ENCODE measurements at regions not wholly inside any gene's neighbourhood (a gene's known extent, or its start where the extent isn't known, plus 50 kb on each side); places are given as distances from the start of the nearest gene placed in this dataset.
"Not testable (repeated sequence)": the region's sequence is repeated elsewhere in the genome, so short reads cannot be mapped to it uniquely, and the experiment has no call there.

DNA sequence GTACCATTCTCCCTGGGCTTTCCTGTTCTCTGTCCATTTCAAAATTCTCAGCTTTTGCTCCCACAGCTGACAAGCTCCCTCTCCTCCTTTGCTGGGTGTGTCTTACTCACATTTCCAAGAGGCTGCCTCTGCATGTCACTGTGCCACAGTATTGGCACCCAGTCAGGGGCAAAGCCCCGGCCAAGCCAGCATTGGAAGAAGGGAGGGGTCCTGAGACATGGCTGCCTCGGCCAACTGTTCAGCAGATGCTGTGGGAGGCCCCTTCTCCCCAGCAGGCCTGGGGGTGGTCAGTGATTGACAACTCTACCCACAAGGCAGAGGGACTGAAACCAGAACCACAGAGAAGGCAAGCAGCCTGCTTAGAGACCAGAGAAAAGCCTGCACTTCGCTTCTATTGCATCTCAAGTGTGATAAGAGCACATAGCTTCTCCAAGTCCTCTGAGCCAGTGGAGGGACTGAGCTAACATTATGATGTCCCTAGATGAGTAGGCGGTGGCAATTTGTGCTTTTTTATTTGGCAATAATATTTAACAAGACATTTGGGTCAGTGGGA is 294.1 kb downstream of the SIPA1L2 start:
- TF ChIP-seq EP300 (IDR thresholded peaks at IDR 0.05), result no peak
- TF ChIP-seq, protein P1, sequence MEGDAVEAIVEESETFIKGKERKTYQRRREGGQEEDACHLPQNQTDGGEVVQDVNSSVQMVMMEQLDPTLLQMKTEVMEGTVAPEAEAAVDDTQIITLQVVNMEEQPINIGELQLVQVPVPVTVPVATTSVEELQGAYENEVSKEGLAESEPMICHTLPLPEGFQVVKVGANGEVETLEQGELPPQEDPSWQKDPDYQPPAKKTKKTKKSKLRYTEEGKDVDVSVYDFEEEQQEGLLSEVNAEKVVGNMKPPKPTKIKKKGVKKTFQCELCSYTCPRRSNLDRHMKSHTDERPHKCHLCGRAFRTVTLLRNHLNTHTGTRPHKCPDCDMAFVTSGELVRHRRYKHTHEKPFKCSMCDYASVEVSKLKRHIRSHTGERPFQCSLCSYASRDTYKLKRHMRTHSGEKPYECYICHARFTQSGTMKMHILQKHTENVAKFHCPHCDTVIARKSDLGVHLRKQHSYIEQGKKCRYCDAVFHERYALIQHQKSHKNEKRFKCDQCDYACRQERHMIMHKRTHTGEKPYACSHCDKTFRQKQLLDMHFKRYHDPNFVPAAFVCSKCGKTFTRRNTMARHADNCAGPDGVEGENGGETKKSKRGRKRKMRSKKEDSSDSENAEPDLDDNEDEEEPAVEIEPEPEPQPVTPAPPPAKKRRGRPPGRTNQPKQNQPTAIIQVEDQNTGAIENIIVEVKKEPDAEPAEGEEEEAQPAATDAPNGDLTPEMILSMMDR (IDR thresholded peaks at IDR 0.05), result no peak
- TF ChIP-seq POLR2A (IDR thresholded peaks at IDR 0.05), result no peak
- TF ChIP-seq POLR2AphosphoS5 (IDR thresholded peaks at IDR 0.05), result no peak
- 55% methylated on average over 4 of the region's 4 CpGs for WGBS
- Histone ChIP-seq H3K9me3 (no peaks in the 10 kb centered on the region), H3K4me3 (no peak overlapping the region), H3K4me1 (peaks cover 21% of the 10 kb centered on the region), H3K27me3 (no peaks in the 10 kb centered on the region), H3K27ac (no peak overlapping the region), H3K36me3 (no peaks in the 10 kb centered on the region)
- DNase-seq (ENCODE audit: low spot score in 2 of 2), result no peak

DNA sequence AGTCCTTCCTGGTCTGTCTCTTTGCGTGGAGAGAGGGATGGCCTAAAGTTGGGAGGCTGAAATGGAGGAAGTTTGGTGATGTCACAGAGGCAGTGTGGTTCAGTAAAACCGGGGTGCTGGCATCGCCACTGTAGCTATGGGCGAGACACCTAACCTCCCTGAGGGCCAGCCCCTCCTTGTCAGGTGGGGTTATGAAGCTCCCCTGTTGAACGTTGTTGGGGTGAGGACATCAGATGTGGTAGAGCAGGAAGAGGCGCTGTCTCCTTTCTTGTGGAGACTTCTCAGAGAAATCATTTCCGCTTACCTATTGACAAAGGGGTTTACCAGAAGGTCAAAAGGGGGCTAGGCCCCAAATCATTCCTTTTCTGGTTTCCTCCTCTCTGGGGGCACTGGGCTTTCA is 294.7 kb downstream of the SIPA1L2 start:
- Histone ChIP-seq H3K4me3 (no peak overlapping the region), H3K36me3 (no peaks in the 10 kb centered on the region), H3K27ac (no peak overlapping the region), H3K9me3 (no peaks in the 10 kb centered on the region), H3K27me3 (no peaks in the 10 kb centered on the region), H3K4me1 (peaks cover 25% of the 10 kb centered on the region)
- no peak for TF ChIP-seq POLR2AphosphoS5 (IDR thresholded peaks at IDR 0.05)
- no peak for TF ChIP-seq POLR2A (IDR thresholded peaks at IDR 0.05)
- TF ChIP-seq EP300 (IDR thresholded peaks at IDR 0.05), result no peak
- TF ChIP-seq, protein P1 (IDR thresholded peaks at IDR 0.05), result no peak
- WGBS, result 76% methylated on average over 7 of the region's 7 CpGs
- DNase-seq (ENCODE audit: low spot score in 2 of 2), result no peak

DNA sequence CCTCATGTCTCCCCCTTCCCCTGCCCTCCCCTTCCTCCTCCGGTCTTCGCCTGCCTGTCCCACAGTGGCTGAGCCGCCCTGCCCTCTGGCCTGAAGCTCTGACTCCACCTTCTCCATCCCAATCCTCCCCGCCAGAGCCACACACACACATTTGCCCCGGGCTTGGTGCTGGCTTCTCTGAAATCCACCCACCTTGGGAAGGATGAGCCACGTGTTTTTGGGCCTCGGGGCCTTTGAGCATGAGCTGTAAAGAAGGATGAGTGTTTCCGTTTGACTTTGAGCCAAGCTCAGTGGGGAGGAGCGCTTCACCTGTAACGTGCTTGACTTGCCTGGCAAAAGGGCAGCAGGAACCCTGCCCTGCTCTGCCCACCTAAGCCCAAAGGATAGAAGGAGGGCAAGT is 295.1 kb downstream of the SIPA1L2 start:
- no peaks in the 10 kb centered on the region for H3K36me3 ChIP-seq
- WGBS, result 46% methylated on average over 10 of the region's 10 CpGs
- DNase-seq (ENCODE audit: low spot score in 2 of 2), result no peak

DNA sequence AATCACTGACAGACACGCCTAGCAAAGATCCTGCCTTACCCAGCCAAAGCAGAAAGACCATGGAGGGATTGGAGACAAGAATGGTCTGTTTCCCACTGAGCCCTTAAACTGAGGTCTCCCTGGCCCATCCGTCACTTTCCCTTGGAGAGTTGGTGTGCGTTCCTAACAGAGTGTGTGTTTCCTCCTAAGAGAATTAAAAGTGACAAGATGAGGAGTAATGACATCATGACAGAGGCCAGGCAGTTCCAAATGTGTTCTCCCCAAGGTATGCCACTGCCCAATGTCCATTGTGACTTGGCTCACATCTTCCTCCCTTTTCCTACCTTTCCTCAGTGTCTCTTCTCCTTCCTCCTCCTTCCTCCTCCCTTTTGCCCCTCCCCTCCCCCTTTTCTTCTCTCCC is 295.7 kb downstream of the SIPA1L2 start:
- Histone ChIP-seq H3K4me3 (no peak overlapping the region), H3K27ac (no peak overlapping the region), H3K4me1 (peaks cover 35% of the 10 kb centered on the region), H3K36me3 (no peaks in the 10 kb centered on the region), H3K9me3 (no peaks in the 10 kb centered on the region), H3K27me3 (no peaks in the 10 kb centered on the region)
- 54% methylated on average over 3 of the region's 3 CpGs for WGBS
- TF ChIP-seq, protein P1 (IDR thresholded peaks at IDR 0.05), result no peak
- TF ChIP-seq POLR2AphosphoS5 (IDR thresholded peaks at IDR 0.05), result no peak
- TF ChIP-seq EP300 (IDR thresholded peaks at IDR 0.05), result no peak
- no peak for TF ChIP-seq POLR2A (IDR thresholded peaks at IDR 0.05)
- DNase-seq (ENCODE audit: low spot score in 2 of 2), result no peak

More for the DNA sequence above, 295.1 kb downstream of the SIPA1L2 start:
- H3K27ac ChIP-seq, result no peak overlapping the region
- peaks cover 30% of the 10 kb centered on the region for H3K4me1 ChIP-seq
- H3K4me3 ChIP-seq, result no peak overlapping the region
- no peaks in the 10 kb centered on the region for H3K9me3 ChIP-seq
- H3K27me3 ChIP-seq, result no peaks in the 10 kb centered on the region
- TF ChIP-seq POLR2AphosphoS5 (IDR thresholded peaks at IDR 0.05), result no peak
- no peak for TF ChIP-seq POLR2A (IDR thresholded peaks at IDR 0.05)
- no peak for TF ChIP-seq EP300 (IDR thresholded peaks at IDR 0.05)
- TF ChIP-seq, protein P1 (IDR thresholded peaks at IDR 0.05), result no peak

DNA sequence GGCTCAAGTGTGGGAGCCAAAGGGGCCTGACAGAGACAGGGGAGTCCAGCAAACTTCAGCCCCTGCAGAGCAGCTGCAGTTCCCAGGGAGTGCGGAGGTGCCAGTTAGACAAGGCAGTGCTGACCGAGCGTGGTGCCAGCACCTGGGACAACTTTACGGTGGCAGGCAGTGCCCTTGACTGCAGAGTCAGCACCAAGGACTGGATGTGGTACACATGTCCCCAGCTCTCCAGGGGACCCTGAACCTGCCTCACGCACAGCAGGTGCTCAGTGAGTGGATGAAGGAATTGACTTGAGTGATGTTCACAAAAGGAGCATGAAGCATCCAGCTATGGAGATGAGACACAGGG is 296.5 kb downstream of the SIPA1L2 start:
- Histone ChIP-seq H3K4me1 (peaks cover 42% of the 10 kb centered on the region), H3K9me3 (no peaks in the 10 kb centered on the region), H3K27ac (no peak overlapping the region), H3K36me3 (no peaks in the 10 kb centered on the region), H3K27me3 (no peaks in the 10 kb centered on the region), H3K4me3 (no peak overlapping the region)
- 100% methylated on average over 2 of the region's 5 CpGs for WGBS
- no peak for DNase-seq (ENCODE audit: low spot score in 2 of 2)
- TF ChIP-seq EP300 (IDR thresholded peaks at IDR 0.05), result no peak
- TF ChIP-seq POLR2A (IDR thresholded peaks at IDR 0.05), result no peak
- TF ChIP-seq POLR2AphosphoS5 (IDR thresholded peaks at IDR 0.05), result no peak
- TF ChIP-seq, protein P1 (IDR thresholded peaks at IDR 0.05), result no peak

DNA sequence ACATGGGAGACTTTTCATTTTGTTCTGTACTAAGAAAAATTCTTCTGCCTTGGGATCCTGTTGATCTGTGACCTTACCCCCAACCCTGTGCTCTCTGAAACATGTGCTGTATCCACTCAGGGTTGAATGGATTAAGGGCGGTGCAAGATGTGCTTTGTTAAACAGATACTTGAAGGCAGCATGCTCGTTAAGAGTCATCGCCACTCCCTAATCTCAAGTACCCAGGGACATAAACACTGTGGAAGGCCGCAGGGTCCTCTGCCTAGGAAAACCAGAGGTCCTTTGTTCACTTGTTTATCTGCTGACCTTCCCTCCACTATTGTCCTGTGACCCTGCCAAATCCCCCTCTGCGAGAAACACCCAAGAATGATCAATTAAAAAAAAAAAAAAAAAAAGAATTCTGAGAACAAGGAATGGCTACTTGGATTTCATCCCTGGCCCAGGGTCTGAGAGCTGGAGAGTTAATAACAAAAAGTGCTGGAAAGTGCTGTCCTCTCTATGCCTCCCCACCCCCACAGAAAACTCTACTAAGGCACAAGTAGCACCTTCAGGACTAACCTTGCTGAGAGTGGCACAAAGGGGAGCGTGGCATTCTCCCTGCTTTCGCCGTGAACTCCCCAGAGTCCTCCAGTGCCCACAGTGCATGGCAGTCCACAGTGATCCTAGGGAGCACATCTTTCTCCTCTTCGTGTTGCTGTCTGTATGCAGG is 297.1 kb downstream of the SIPA1L2 start:
- not testable (repeated sequence) for H3K9me3 ChIP-seq; H3K36me3 ChIP-seq; H3K4me3 ChIP-seq; H3K27ac ChIP-seq; H3K27me3 ChIP-seq; DNase-seq (ENCODE audit: low spot score in 2 of 2)
- H3K4me1 ChIP-seq, result peaks cover 42% of the 10 kb centered on the region
- 84% methylated on average over 6 of the region's 9 CpGs for WGBS
